ENCODE measurements at regions not wholly inside any gene's neighbourhood (a gene's known extent, or its start where the extent isn't known, plus 50 kb on each side); places are given as distances from the start of the nearest gene placed in this dataset.

GRCh38 chr4:156118507-156119220 is 165.0 kb upstream of the CTSO start:
- no peak overlapping the region for H2BK15ac ChIP-seq (ENCODE audit: low read depth, low read length)
- no peak overlapping the region for H3K4me3 ChIP-seq (ENCODE audit: insufficient read depth, low read depth, low read length)
- no peaks in the 10 kb centered on the region for H3K9me3 ChIP-seq (ENCODE audit: control insufficient read depth, insufficient read depth, low read length)
- H3K27me3 ChIP-seq (ENCODE audit: control insufficient read depth, insufficient read depth, low read length): no peaks in the 10 kb centered on the region
- peaks cover 5% of the 10 kb centered on the region; the same call in 1 of the 2 replicates for H3K4me1 ChIP-seq (ENCODE audit: control insufficient read depth, insufficient read depth, low read length)
- no peaks in the 10 kb centered on the region for H3K79me1 ChIP-seq (ENCODE audit: low read depth in 1 of 2, low read length in 2 of 2)
- H4K5ac ChIP-seq (ENCODE audit: low read depth, low read length): no peak overlapping the region; the same call in 1 of the 2 replicates
- peak overlapping the region; percentile 27 for H3K14ac ChIP-seq (replicated peaks; ENCODE audit: low read depth, low read length)
- H2AK9ac ChIP-seq (replicated peaks; ENCODE audit: low read depth, low read length, poor library complexity): no peak overlapping the region
- no CpG with 5 or more reads among the region's 2 CpGs for WGBS, 2 experiments (ENCODE audit: extremely low coverage in 2 of 2, insufficient read length in 1 of 2)
- intact Hi-C loops (cut with micrococcal nuclease) (loop anchor here (10.0 kb wide), 1 partner anchor 714 kb away; no protein-coding TSS in a partner anchor), in situ Hi-C loops (cut with MboI; ENCODE audit: low sequenced_read_pairs) (no loop called here), dilution Hi-C loops (cut with HindIII; ENCODE audit: low sequenced_read_pairs, unreplicated experiment) (no loop called here)
- H2BK5ac ChIP-seq (ENCODE audit: low read depth, low read length, poor library complexity, severe bottlenecking): no peak overlapping the region
- H2BK20ac ChIP-seq (ENCODE audit: low read depth, low read length): peak overlapping the region; percentile 79; the same call in 1 of the 2 replicates
- peak overlapping the region; percentile 11; the same call in 1 of the 2 replicates for H4K91ac ChIP-seq (ENCODE audit: insufficient read depth, low read depth, low read length)
- H3K18ac ChIP-seq (ENCODE audit: low read depth, low read length): peak overlapping the region; percentile 77; the same call in 1 of the 2 replicates
- CTCF ChIA-PET: no interaction called here
- H3K36me3 ChIP-seq (ENCODE audit: control insufficient read depth, insufficient read depth, low read length): no peaks in the 10 kb centered on the region
- no peak for TF ChIP-seq MXI1 (IDR thresholded peaks at IDR 0.05; ENCODE audit: borderline replicate concordance, low read depth, low read length)
- TF ChIP-seq RCOR1 (IDR thresholded peaks at IDR 0.05; ENCODE audit: insufficient replicate concordance, low read length): no peak
- H3K4ac ChIP-seq (ENCODE audit: low read depth, low read length): peak overlapping the region; percentile 48
- peak overlapping the region; percentile 51; the same call in 1 of the 2 replicates for H3K23ac ChIP-seq (ENCODE audit: low read depth, low read length)
- H4K20me1 ChIP-seq (ENCODE audit: insufficient read depth, low read length): no peaks in the 10 kb centered on the region
- POLR2A ChIA-PET (ENCODE audit: unreplicated experiment): no interaction called here
- DNase-seq (peak; percentile 13), ATAC-seq (ENCODE audit: low read depth) (no peak)
- H3K27ac ChIP-seq (ENCODE audit: insufficient read depth, low read length): no peak overlapping the region
- H2BK120ac ChIP-seq (ENCODE audit: low read depth, low read length): peak overlapping the region; percentile 74
- H3K9me1 ChIP-seq (ENCODE audit: insufficient read depth, low read length): no peaks in the 10 kb centered on the region
- H3K56ac ChIP-seq (ENCODE audit: extremely low read depth, insufficient read depth, low read length): no peak overlapping the region
- no TSS peak for BruUV-seq (replicated peaks)
- H3K9ac ChIP-seq (ENCODE audit: low read depth, low read length): no peak overlapping the region
- H2AFZ ChIP-seq (replicated peaks; ENCODE audit: low read length, poor library complexity): no peak overlapping the region
- H2AK5ac ChIP-seq (ENCODE audit: low read depth, low read length): no peak overlapping the region
- H3K4me2 ChIP-seq (ENCODE audit: low read depth, low read length): no peak overlapping the region
- H4K8ac ChIP-seq (ENCODE audit: low read depth in 2 of 2, low read length in 2 of 2): peak overlapping the region in 1 of 2 experiments; percentile 51; a peak in 2 of 4 replicates
